B cell (primary cell): ENCODE measurements at regions not wholly inside any gene's neighbourhood (a gene's known extent, or its start where the extent isn't known, plus 50 kb on each side); places are given as distances from the start of the nearest gene placed in this dataset.

Source experiments
- ATAC-seq: fragments of 200-7000 bp; cut with Tn5 transposase; one replicate; pipeline ENCODE4 v1.10.0; 2021; ENCODE audit warnings: low read depth, mild to moderate bottlenecking, moderate number of reproducible peaks, moderate library complexity
- CTCF ChIA-PET: fragments of 350-600 bp; sonication (Branson Sonifier 250); formaldehyde crosslinking; loops from one replicate; lab custom pipeline; 2021; ENCODE audit warnings: antibody characterized with exemption, inconsistent platforms; lab: Charles Lee
- POLR2A ChIA-PET: fragments of 350-600 bp; sonication (Branson Sonifier 250); formaldehyde crosslinking; loops from one replicate; lab custom pipeline; 2021; ENCODE audit warnings: antibody characterized with exemption; lab: Charles Lee
- DNase-seq: peaks from one replicate; pipeline ENCODE4 v3.0.0; 2013
- H2AFZ ChIP-seq: 2 replicates; pipeline ENCODE4 v1.6.1; 2012; ENCODE audit warnings: mild to moderate bottlenecking, low read depth, low read length; ENCODE audit not compliant: insufficient read depth, poor library complexity, severe bottlenecking
- H3K27ac ChIP-seq, 2 donors: 1 replicate in 1 of 2; 2 replicates in 1 of 2; pipeline ENCODE4 v1.5.1; 2012 to 2013; ENCODE audit warnings: low read length in 2 of 2, mild to moderate bottlenecking in 2 of 2, moderate library complexity in 1 of 2
- H3K27me3 ChIP-seq, 4 experiments: fragments of 200-600 bp in 1 of 4; sonication (generic) in 1 of 4; replicated peaks in 1 of 4; 1 replicate in 2 of 4; 2 replicates in 2 of 4; pipeline versions ENCODE4 v1.6.1 to v1.7.0; 2013 to 2016; ENCODE audit warnings: low read length in 3 of 4, mild to moderate bottlenecking in 2 of 4, mixed read lengths in 1 of 4, moderate library complexity in 1 of 4; ENCODE audit not compliant: insufficient read depth in 4 of 4, control insufficient read depth in 3 of 4; ENCODE audit errors: control extremely low read depth in 1 of 4
- H3K36me3 ChIP-seq, 2 experiments: replicated peaks in 1 of 2; 1 replicate in 1 of 2; 2 replicates in 1 of 2; pipeline versions ENCODE4 v1.6.1 to v1.7.1; 2013; ENCODE audit warnings: low read length in 1 of 2; ENCODE audit not compliant: insufficient read depth in 2 of 2, control insufficient read depth in 1 of 2; ENCODE audit errors: control extremely low read depth in 1 of 2, extremely low read depth in 1 of 2
- H3K4me1 ChIP-seq, 2 donors: fragments of 200-600 bp in 1 of 2; sonication (generic) in 1 of 2; 1 replicate in 1 of 2; 2 replicates in 1 of 2; pipeline versions ENCODE4 v1.5.1 to v1.6.1; 2013 to 2017; ENCODE audit warnings: low read length in 2 of 2; ENCODE audit not compliant: control insufficient read depth in 2 of 2, insufficient read depth in 2 of 2
- H3K4me2 ChIP-seq: replicated peaks from 2 replicates; pipeline ENCODE3; 2012; ENCODE audit warnings: mild to moderate bottlenecking, low read depth, low read length; ENCODE audit not compliant: poor library complexity, severe bottlenecking
- H3K4me3 ChIP-seq, 5 experiments: fragments of 200-600 bp in 1 of 5; sonication (generic) in 1 of 5; 1 replicate in 3 of 5; 2 replicates in 2 of 5; pipeline versions ENCODE4 v1.5.1 to v1.7.0; 2011 to 2016; ENCODE audit warnings: low read length in 4 of 5, mild to moderate bottlenecking in 4 of 5, low read depth in 2 of 5, control low read depth in 1 of 5, moderate library complexity in 1 of 5; ENCODE audit not compliant: insufficient read depth in 1 of 5; ENCODE audit errors: control extremely low read depth in 1 of 5, extremely low read depth in 1 of 5
- H3K79me2 ChIP-seq: fragments of 200-600 bp; sonication (generic); one replicate; pipeline ENCODE4 v1.6.0; 2016; ENCODE audit warnings: low read length; ENCODE audit not compliant: control insufficient read depth, insufficient read depth
- H3K9ac ChIP-seq: fragments of 200-600 bp; sonication (generic); 2 replicates; pipeline ENCODE4 v1.6.1; 2017; ENCODE audit warnings: mild to moderate bottlenecking, low read length, moderate library complexity
- H3K9me3 ChIP-seq, 3 donors: one replicate each; pipeline versions ENCODE4 v1.6.1 to v1.7.1; 2013; ENCODE audit warnings: low read length in 2 of 3; ENCODE audit not compliant: control insufficient read depth in 2 of 3, insufficient read depth in 1 of 3; ENCODE audit errors: control extremely low read depth in 1 of 3
- H4K20me1 ChIP-seq: 2 replicates; pipeline ENCODE4 v1.6.0; 2012; ENCODE audit warnings: mild to moderate bottlenecking, low read length; ENCODE audit not compliant: insufficient read depth, control insufficient read depth, poor library complexity, severe bottlenecking
- H3K27ac Mint-ChIP-seq: one replicate; pipeline ENCODE4 v1.8.0; 2021; ENCODE audit warnings: mixed read lengths
- H3K27me3 Mint-ChIP-seq: one replicate; pipeline ENCODE4 v1.8.0; 2021; ENCODE audit warnings: mixed read lengths
- H3K4me1 Mint-ChIP-seq: one replicate; pipeline ENCODE4 v1.8.0; 2021; ENCODE audit warnings: mixed read lengths
- H3K4me3 Mint-ChIP-seq: one replicate; pipeline ENCODE4 v1.8.0; 2021; ENCODE audit warnings: mixed read lengths
- H3K9me3 Mint-ChIP-seq: one replicate; pipeline ENCODE4 v1.8.0; 2022; ENCODE audit warnings: mixed read lengths; ENCODE audit not compliant: insufficient read depth
- EZH2 ChIP-seq: IDR thresholded peaks from 2 replicates; pipeline ENCODE4 v1.6.1; 2012; ENCODE audit warnings: borderline replicate concordance, low read depth, mild to moderate bottlenecking, moderate library complexity, low read length; ENCODE audit not compliant: insufficient read depth, poor library complexity, severe bottlenecking
- WGBS: methylation state at CpG from one replicate; pipeline ENCODE4 v1.1.5; 2013; ENCODE audit warnings: missing lambda C conversion rate; ENCODE audit not compliant: insufficient coverage; 5-methylcytosine and 5-hydroxymethylcytosine counted together
- intact Hi-C: fragments of 100-400 bp; cut with micrococcal nuclease; formaldehyde crosslinking; loops from one replicate; pipeline ENCODE4 v1.10.0; 2022
- TF ChIP-seq, protein P1 (sequence below): fragments of 200-600 bp; IDR thresholded peaks from one replicate; pipeline ENCODE4 v1.8.0; 2022; ENCODE audit warnings: antibody characterized with exemption, mild to moderate bottlenecking

- POLR2A ChIA-PET, result no interaction called here
- Mint-ChIP-seq H3K27ac (no peak overlapping the region), H3K9me3 (no peaks in the 10 kb centered on the region), H3K4me1 (no peaks in the 10 kb centered on the region), H3K4me3 (no peak overlapping the region), H3K27me3 (peaks cover 23% of the 10 kb centered on the region)
- no peaks in the 10 kb centered on the region for H4K20me1 ChIP-seq
- H3K9ac ChIP-seq, result no peak overlapping the region
- no peaks in the 10 kb centered on the region for H3K4me1 ChIP-seq
- no peak overlapping the region for H3K4me3 ChIP-seq
- H3K27me3 ChIP-seq, result peaks cover 0 to 6% (median 2%) of the 10 kb centered on the region in 4 experiments
- no peak for DNase-seq
- no peak overlapping the region for H3K4me2 ChIP-seq
- H3K36me3 ChIP-seq, result no peaks in the 10 kb centered on the region
- H3K79me2 ChIP-seq, result no peaks in the 10 kb centered on the region
- TF ChIP-seq EZH2, result no peak
- TF ChIP-seq, protein P1, sequence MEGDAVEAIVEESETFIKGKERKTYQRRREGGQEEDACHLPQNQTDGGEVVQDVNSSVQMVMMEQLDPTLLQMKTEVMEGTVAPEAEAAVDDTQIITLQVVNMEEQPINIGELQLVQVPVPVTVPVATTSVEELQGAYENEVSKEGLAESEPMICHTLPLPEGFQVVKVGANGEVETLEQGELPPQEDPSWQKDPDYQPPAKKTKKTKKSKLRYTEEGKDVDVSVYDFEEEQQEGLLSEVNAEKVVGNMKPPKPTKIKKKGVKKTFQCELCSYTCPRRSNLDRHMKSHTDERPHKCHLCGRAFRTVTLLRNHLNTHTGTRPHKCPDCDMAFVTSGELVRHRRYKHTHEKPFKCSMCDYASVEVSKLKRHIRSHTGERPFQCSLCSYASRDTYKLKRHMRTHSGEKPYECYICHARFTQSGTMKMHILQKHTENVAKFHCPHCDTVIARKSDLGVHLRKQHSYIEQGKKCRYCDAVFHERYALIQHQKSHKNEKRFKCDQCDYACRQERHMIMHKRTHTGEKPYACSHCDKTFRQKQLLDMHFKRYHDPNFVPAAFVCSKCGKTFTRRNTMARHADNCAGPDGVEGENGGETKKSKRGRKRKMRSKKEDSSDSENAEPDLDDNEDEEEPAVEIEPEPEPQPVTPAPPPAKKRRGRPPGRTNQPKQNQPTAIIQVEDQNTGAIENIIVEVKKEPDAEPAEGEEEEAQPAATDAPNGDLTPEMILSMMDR, result no peak
- H3K27ac ChIP-seq, result no peak overlapping the region
- intact Hi-C loops, result no loop called here
- CTCF ChIA-PET, result interaction anchor here (0.8 kb wide), 1 partner anchor 276 kb away, joined by 3 read pairs; no protein-coding TSS in a partner anchor
- ATAC-seq, result no peak
- 25% methylated on average over 1 of the region's 2 CpGs for WGBS
- H2AFZ ChIP-seq, result no peak overlapping the region
- no peaks in the 10 kb centered on the region for H3K9me3 ChIP-seq
These were observed 215.9 kb downstream of the SP3 start for GRCh38 chr2:173749315-173749714.

GRCh38 chr2:173750353-173750801, 214.8 kb downstream of the SP3 start:
- no peak overlapping the region for H2AFZ ChIP-seq
- H3K4me2 ChIP-seq, result no peak overlapping the region
- no peak overlapping the region for H3K4me3 ChIP-seq
- 87% methylated on average over 4 of the region's 7 CpGs for WGBS
- ChIA-PET POLR2A (no interaction called here), CTCF (interaction anchor here (0.5 kb wide), 1 partner anchor 882 kb away, joined by 3 read pairs; no protein-coding TSS in a partner anchor)
- TF ChIP-seq, protein P1, result no peak
- TF ChIP-seq EZH2, result no peak
- H3K36me3 ChIP-seq, result no peaks in the 10 kb centered on the region
- no peak overlapping the region for H3K9ac ChIP-seq
- Mint-ChIP-seq H3K27ac (no peak overlapping the region), H3K27me3 (peaks cover 22% of the 10 kb centered on the region), H3K4me1 (no peaks in the 10 kb centered on the region), H3K9me3 (no peaks in the 10 kb centered on the region), H3K4me3 (no peak overlapping the region)
- DNase-seq, result no peak
- no peak overlapping the region for H3K27ac ChIP-seq
- peaks cover 0 to 6% (median 2%) of the 10 kb centered on the region in 4 experiments for H3K27me3 ChIP-seq
- intact Hi-C loops, result loop anchor here (10.0 kb wide), 1 partner anchor 594 kb away; no protein-coding TSS in a partner anchor
- H4K20me1 ChIP-seq, result no peaks in the 10 kb centered on the region
- no peaks in the 10 kb centered on the region for H3K79me2 ChIP-seq
- no peak for ATAC-seq
- no peaks in the 10 kb centered on the region for H3K9me3 ChIP-seq
- no peaks in the 10 kb centered on the region for H3K4me1 ChIP-seq
